Tibial nerve (tissue), 3 donors: ENCODE measurements at regions not wholly inside any gene's neighbourhood (a gene's known extent, or its start where the extent isn't known, plus 50 kb on each side); places are given as distances from the start of the nearest gene placed in this dataset.

Experiments
- EP300 ChIP-seq, 2 donors: sonication (generic); formaldehyde crosslinking; IDR thresholded peaks; one replicate each; pipeline ENCODE4 v1.6.1; 2017; ENCODE audit warnings: antibody characterized with exemption in 2 of 2, mild to moderate bottlenecking in 1 of 2
- POLR2A ChIP-seq, 2 donors: fragments of 450-650 bp; IDR thresholded peaks; one replicate each; pipeline ENCODE4 v1.6.1; 2017; ENCODE audit warnings: antibody characterized with exemption in 2 of 2, mild to moderate bottlenecking in 2 of 2, moderate library complexity in 2 of 2

- TF ChIP-seq POLR2A (IDR thresholded peaks at IDR 0.05) (no peak), EP300 (IDR thresholded peaks at IDR 0.05) (no peak)
Measured at GRCh38 chr10:64358907-64359306, 837.7 kb downstream of the REEP3 start.
